Stimulated activated CD8-positive, alpha-beta memory T cell treated with anti-CD3 and anti-CD28 coated beads, Interleukin-2, amount 100 ng/mL, for 48 hours (primary cell): ENCODE measurements at regions not wholly inside any gene's neighbourhood (a gene's known extent, or its start where the extent isn't known, plus 50 kb on each side); places are given as distances from the start of the nearest gene placed in this dataset.

Source experiments
- DNase-seq, 2 donors: peaks; one replicate each; pipeline ENCODE4 v3.0.0-alpha.2; 2020; ENCODE audit warnings: low read depth in 2 of 2

- DNase-seq, result no peak
These were observed 484.8 kb upstream of the GRIA1 start for GRCh38 chr5:153005711-153006110.

GRCh38 chr5:153006681-153007080 is 483.8 kb upstream of the GRIA1 start:
- no peak for DNase-seq

DNA sequence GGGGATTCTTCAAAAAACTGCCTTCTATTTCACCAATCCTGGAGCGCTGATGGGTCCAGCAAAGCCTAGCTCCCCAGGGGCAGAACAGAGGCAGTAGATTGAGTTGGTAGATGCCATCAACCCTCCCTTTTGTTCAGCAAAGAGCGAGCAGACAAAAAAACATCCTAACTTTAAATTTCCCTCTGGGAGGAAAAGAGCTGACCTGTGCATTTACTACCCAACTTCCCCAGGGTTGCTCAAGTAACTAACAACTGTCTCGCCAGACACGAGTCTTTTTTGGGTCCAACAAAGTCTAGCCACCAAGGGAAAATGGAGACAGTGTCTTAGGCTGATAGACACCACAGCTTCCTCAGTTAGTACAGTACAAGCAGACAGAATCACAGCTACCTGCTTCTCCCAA is 476.3 kb upstream of the GRIA1 start:
- DNase-seq, result no peak

DNA sequence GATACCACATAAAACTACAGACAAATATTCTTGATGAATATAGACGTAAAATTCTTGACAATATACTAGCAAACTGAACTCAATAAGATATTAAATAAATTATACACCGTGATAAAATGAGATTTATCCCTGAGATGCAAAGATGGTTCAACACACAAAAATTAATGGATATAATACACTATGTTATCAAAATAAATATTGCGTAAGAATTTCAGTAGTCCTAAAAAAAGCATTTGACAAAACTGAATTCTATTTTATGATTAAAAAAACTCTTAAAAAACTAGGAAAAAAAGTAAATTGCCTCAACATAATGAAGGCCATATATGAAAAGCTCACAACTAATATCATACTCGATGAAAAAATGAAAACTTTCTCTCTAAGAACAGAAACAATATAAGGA is 472.3 kb upstream of the GRIA1 start:
- DNase-seq, result no peak

DNA sequence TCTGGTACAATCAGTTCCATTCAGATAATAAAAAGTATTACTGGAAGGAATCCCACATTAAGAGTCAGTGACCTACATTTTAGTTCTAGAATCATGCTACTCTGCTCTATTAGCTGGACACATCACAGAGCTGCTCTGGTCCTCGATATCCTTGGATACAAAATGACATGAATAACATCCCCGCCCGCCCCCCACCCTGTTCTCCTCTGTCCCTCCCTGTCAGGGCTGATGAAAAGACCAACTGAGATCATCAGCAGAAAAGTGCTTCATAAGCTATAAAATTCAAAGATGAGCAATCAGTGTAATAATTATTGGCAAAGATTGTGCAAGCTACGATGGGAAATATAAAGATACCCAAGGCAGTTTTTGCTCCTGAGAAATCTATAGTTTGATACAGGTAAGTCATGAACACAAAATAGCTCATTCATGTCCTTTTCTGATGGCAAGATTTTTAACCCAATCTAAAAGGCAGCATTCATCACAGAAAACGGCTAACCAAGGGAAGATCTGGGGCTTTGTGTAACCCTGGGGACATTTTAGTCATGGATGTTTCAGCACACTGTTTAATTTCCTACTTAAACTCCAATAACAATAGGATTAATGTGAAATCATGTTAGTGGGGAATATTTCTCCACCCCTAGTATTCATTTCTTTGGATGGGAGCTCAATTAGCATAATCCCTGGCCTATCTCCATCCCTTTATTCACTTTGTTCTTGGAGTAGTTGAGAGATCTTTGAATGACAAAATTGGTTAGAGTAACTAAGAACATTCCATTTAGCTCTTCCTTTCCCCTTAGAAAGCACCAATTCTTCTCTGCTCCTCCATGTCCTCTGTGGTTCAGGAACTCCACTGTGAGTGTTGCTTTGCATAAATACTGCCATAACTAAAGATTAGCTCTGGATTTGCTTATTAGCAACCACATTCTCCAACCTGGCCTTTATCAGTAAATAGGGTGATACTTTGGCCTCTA is 459.4 kb upstream of the GRIA1 start:
- no peak for DNase-seq

DNA sequence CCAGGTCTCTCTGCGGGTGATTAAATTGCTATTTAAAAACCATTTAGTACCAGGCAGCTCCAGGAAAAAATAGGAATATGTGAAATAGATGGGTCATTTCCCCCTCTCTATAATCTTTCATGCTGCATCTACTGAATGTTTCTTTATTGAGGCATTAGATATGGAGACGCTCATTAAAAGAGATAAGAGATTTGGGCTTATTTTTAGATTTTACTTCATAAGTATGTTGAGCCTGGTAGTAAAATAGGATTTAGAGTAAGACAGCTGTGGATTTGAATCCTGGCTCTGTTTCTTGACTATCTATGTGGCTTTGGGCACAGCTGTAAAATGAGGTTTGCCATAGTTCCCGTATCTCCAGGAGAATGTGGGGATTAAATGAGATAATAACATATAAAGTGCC is 451.0 kb upstream of the GRIA1 start:
- no peak for DNase-seq

- no peak for DNase-seq
These were observed 446.6 kb upstream of the GRIA1 start for GRCh38 chr5:153043886-153044285.

DNA sequence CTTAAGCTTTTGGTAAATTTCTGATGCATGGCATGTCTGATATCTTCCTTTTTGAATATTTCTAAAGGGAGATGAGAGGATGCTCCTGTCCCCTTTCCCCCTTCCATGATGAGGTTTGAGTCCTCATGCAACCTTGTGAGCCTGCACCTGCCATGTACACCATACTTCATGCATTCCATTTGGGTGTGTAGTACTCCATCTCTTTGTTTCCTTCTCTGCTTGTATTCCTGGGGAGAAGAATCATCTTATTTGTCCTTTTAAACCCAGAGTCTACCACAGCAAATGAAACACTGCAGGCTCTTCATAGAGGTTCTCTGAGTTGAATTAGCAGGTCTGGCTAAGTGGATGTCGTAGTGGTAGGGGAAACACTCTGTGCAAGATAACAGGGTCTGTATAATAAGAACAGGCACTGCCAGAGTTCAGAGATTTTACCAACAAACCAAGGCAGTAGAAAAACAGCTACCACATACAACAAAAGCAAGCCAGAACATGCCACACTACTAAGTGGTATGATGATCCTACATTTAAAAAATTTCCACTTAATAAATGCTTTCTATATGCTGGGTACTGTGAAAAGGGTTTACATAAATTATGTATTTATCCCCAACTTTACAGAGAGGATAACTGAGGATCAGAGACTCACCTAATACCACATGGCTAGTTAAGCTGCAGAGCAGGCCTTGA is 439.8 kb upstream of the GRIA1 start:
- no peak for DNase-seq

DNA sequence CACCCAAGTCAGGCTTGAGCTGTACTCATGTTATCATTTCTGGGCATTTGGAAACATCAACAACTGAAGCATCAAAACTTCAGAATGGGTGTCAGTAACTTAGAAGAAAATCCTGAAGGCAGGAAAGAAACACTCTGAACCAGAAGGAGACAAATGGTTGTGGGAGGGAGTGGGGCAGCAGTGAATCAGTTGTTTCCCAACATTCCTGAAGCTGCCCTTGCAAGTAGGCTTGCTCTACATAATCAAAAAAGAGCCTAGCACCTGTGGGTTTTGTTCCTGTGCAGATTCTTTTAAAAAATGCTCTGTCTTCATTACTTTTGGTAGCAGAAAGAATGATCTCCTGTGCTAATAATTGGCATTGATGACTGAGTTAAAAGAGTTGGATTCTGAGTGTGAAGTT is 424.2 kb upstream of the GRIA1 start:
- DNase-seq, result no peak

- DNase-seq, result no peak
These were observed 422.6 kb upstream of the GRIA1 start for GRCh38 chr5:153067869-153068268.

- DNase-seq, result no peak
These were observed 411.1 kb upstream of the GRIA1 start for GRCh38 chr5:153079396-153079795.

GRCh38 chr5:153080940-153081339 is 409.5 kb upstream of the GRIA1 start:
- no peak for DNase-seq

DNA sequence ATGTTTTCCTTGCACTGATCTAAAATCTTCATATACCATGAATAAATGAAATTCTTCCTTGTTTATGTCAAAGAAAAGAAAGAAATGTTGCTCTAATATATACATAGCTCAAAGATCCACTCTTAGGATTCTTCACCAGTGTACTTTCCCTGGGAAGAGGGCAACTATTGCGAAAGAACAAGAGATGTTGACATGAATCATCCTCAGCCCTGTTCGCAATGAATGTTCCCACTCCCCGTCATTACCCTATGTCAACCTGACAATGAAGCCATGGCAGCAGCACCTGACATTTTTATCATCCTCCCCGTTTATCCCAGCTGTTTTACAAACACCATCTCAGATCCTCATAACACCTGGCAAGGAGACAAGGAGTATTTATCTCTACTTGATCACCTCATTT is 409.1 kb upstream of the GRIA1 start:
- DNase-seq, result no peak

GRCh38 chr5:153084511-153084910 is 406.0 kb upstream of the GRIA1 start:
- DNase-seq, result no peak

DNA sequence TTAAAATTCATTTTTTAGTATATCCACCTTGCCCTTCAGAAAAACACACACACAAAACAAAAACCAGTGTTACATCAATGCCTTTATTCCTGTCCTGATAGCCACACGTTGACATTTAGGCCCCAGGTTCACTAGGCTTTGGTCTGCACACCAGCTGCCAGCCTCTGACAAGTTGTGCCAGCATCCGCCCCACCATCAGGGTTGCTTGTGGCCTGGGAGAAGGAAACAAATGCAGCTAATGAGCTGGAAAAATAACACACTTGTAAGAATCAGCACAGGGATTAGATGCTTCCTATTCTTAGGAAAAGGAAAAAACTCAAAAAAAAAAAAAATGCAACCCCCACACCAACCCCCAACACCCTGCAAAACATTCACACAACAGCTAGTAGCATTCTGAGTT is 404.0 kb upstream of the GRIA1 start:
- no peak for DNase-seq

DNA sequence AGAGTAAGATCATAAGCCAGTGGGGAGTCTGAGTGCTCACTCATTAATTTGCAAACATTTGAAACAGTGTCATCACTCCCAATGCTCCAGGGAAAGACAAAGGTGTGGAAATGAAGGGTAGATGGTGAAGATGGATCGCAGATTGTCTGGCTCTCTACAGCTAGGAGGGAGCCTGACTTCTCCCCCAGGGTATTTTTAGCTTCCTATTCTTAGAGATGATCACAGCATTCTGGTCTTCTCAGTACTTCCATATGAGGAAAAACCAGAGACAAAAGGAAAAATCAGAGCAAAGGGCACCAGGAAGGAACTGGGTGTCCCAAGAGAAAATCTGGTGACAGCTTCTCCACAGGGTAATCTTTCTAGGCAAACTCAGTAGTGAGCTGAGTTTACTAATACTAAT is 401.9 kb upstream of the GRIA1 start:
- DNase-seq, result no peak

GRCh38 chr5:153094333-153094732 is 396.1 kb upstream of the GRIA1 start:
- DNase-seq, result no peak

- DNase-seq, result no peak
These were observed 394.1 kb upstream of the GRIA1 start for GRCh38 chr5:153096381-153096780.

GRCh38 chr5:153099328-153099727 is 391.1 kb upstream of the GRIA1 start:
- no peak for DNase-seq

GRCh38 chr5:153101235-153102180 is 389.0 kb upstream of the GRIA1 start:
- DNase-seq, result no peak

DNA sequence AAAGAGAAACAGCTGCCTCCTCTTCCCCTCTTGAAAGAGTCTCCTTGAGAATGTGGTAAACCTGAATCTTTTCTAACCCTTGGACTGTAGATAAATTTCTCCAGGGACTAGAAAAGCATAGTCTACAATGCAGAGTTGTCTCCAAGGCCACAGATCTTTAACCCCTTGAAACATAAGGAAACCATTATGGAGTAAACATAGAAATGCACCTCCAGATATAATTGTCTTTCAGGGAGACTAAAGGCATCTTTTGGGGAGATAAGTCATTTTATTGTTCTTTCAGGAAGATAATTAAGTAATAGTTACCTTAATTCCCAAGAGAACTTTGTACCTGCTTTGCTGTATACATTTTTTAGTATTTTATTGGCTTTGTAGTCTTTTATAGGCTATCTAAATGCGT is 373.6 kb upstream of the GRIA1 start:
- no peak for DNase-seq

- DNase-seq, result no peak
These were observed 372.5 kb upstream of the GRIA1 start for GRCh38 chr5:153118018-153118417.
